Activated T-cell treated with anti-CD3 and anti-CD28 coated beads, Interleukin-2, amount 50 U/mL, for 72 hours (primary cell): ENCODE measurements at regions not wholly inside any gene's neighbourhood (a gene's known extent, or its start where the extent isn't known, plus 50 kb on each side); places are given as distances from the start of the nearest gene placed in this dataset.
A peak's percentile ranks its signal among the peaks of the same experiment; 100 is the strongest.

Experiments
- ATAC-seq, 2 donors: fragments of 150-1000 bp; cut with Tn5 transposase; replicated peaks in 1 of 2; 2 replicates each; pipeline ENCODE4 v1.10.0; 2021; ENCODE audit warnings: moderate library complexity in 2 of 2, mild to moderate bottlenecking in 1 of 2
- DNase-seq, 2 donors: peaks; one replicate each; pipeline ENCODE4 v3.0.0; 2021 to 2022; ENCODE audit warnings: mixed read lengths in 1 of 2
- H3K27ac Mint-ChIP-seq: one replicate; pipeline ENCODE4 v1.8.0; 2022; ENCODE audit warnings: mild to moderate bottlenecking, moderate library complexity, mixed read lengths
- H3K27me3 Mint-ChIP-seq: one replicate; pipeline ENCODE4 v1.8.0; 2022; ENCODE audit warnings: low read depth, mixed read lengths
- H3K36me3 Mint-ChIP-seq, 2 donors: one replicate each; pipeline ENCODE4 v1.8.0; 2022; ENCODE audit warnings: mixed read lengths in 2 of 2, mild to moderate bottlenecking in 1 of 2; ENCODE audit not compliant: insufficient read depth in 2 of 2
- H3K4me1 Mint-ChIP-seq: one replicate; pipeline ENCODE4 v1.8.0; 2022; ENCODE audit warnings: low read depth, mixed read lengths
- H3K4me3 Mint-ChIP-seq, 2 donors: one replicate each; pipeline ENCODE4 v1.8.0; 2022; ENCODE audit warnings: mild to moderate bottlenecking in 2 of 2, mixed read lengths in 2 of 2, moderate library complexity in 2 of 2
- H3K9me3 Mint-ChIP-seq, 2 donors: one replicate each; pipeline ENCODE4 v1.8.0; 2022; ENCODE audit warnings: mixed read lengths in 2 of 2

DNA sequence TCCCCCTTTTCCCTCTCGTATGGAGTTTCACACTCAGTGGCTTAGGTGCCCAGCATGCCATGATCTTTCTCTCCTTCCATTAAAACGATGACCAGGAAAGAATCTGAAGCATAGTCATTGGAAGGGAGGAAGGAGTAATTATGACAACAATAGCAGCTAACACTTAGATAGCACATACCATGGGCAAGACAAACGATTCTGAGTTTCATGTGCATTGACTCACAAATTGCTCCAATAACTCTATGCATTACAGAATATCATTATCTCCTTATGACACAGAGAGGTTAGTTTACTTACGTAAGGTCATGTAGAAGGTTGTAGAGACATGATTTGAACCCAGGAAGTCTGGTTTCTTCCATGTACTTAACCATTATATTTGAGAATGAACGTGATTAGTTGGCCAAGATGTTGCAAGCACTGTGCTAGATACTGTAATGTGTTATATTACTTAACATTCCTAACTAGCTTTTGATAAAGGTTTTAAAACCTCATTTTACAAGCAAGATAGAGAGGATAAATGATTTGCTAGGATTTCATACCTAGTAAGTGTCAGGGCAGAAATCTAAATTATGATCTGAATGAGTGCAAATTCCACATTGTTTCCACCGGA, 162.4 kb downstream of the CAND1 start:
- ATAC-seq (no peak), DNase-seq (no peak)
- Mint-ChIP-seq H3K27me3 (peaks cover 1% of the 10 kb centered on the region), H3K36me3 (no peaks in the 10 kb centered on the region), H3K4me3 (no peak overlapping the region), H3K27ac (no peak overlapping the region), H3K9me3 (no peaks in the 10 kb centered on the region), H3K4me1 (no peaks in the 10 kb centered on the region)

DNA sequence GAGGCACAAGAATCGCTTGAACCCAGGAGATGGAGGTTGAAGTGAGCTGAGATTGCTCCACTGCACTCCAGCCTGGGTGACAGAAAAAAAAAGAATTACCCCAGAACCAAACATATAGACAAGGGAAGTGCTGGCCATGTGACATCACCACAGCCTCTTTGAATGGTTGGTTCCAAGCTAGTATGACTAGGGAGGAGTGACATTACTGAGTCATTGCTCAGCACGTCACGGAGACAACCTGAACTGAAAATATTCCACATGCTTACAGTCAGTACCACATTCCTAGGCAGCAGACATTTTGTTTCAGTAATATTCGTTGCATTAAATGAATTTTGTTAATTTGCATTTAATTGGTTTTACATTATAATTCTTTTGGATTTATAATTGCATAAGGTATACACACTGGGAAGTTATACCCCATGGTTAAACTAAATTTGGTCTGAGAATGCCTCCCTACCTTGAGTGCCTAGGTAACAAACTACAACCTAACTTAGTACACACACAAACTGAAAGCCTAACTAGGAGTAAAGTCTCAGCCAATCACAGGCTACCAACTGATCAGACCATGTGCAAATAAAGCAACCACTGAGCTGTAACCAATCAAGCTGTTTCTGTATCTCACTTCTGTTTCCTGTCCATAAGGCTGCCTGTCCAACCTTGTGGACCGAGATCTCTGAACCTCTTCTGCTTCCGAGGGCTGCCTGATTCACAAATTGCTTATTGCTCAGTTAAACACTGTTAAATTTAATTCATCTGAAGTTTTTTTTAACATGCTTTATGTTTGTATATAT, 164.4 kb downstream of the CAND1 start:
- no peak for ATAC-seq
- peaks cover 6% of the 10 kb centered on the region for H3K27me3 Mint-ChIP-seq
- DNase-seq, result no peak
- H3K9me3 Mint-ChIP-seq, result peaks cover 0 to 2% of the 10 kb centered on the region in 2 donors
- no peak overlapping the region for H3K27ac Mint-ChIP-seq
- no peak overlapping the region for H3K4me3 Mint-ChIP-seq
- peaks cover 9% of the 10 kb centered on the region for H3K4me1 Mint-ChIP-seq
- H3K36me3 Mint-ChIP-seq, result no peaks in the 10 kb centered on the region

DNA sequence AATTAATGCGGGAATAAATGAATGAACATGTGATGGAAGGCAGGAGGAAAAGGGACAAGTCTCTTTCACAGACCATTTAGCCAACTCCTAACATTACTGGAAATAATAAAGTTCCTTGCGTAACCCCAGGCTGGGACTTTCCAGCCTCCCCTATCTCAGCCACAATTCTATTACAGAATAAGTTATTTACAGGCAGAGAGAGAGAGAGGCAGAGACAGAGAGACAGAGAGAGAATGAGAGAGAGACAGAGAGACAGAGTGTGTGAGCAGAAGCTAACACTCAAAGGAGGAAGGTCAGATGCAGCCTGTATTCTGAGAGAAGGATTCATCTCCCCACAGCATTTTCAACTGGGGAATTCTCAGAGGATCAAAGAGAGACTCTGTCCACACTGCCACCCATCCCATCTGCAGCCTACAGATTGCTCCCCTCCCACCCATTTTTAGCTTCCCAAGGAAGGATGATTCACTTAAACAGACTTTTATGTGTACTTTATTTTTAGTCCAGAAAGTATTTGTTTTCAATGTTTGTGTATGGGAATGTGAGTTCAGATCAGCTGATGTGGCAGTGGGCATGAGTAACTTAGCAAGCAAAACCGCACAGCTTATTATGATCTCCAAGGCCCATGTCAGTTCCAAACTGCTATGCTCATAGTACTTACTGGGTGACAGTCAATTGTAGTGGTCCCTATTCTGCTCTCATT, 165.7 kb downstream of the CAND1 start:
- peaks cover 9% of the 10 kb centered on the region for H3K4me1 Mint-ChIP-seq
- H3K27ac Mint-ChIP-seq, result no peak overlapping the region
- H3K36me3 Mint-ChIP-seq, result peaks cover 1 to 3% of the 10 kb centered on the region in 2 donors
- DNase-seq, result no peak
- H3K9me3 Mint-ChIP-seq, result peaks cover 0 to 3% of the 10 kb centered on the region in 2 donors
- H3K4me3 Mint-ChIP-seq, result no peak overlapping the region
- no peak for ATAC-seq
- peaks cover 6% of the 10 kb centered on the region for H3K27me3 Mint-ChIP-seq

DNA sequence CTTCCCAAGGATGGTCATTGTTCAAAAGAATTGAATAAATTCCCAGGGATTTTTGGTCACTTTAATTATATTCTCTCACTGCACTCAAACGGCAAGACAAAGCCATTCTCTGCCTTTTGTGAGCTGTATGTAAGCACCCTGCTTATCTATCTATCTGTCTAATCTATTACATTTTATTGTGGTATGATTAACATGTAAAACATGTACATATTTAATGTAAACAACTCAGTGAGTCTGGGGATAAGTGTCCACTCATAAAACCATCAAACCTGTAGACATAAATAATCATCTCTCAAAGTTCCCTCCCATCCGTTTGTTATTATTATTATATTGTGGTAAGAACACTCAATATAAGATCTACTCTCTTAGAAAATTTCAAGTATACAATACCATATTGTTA, 167.1 kb downstream of the CAND1 start:
- H3K27me3 Mint-ChIP-seq, result peaks cover 8% of the 10 kb centered on the region
- DNase-seq, result no peak
- H3K27ac Mint-ChIP-seq, result no peak overlapping the region
- H3K9me3 Mint-ChIP-seq, result peaks cover 0 to 3% of the 10 kb centered on the region in 2 donors
- peaks cover 1 to 3% of the 10 kb centered on the region in 2 donors for H3K36me3 Mint-ChIP-seq
- H3K4me3 Mint-ChIP-seq, result no peak overlapping the region
- peaks cover 11% of the 10 kb centered on the region for H3K4me1 Mint-ChIP-seq
- no peak for ATAC-seq

DNA sequence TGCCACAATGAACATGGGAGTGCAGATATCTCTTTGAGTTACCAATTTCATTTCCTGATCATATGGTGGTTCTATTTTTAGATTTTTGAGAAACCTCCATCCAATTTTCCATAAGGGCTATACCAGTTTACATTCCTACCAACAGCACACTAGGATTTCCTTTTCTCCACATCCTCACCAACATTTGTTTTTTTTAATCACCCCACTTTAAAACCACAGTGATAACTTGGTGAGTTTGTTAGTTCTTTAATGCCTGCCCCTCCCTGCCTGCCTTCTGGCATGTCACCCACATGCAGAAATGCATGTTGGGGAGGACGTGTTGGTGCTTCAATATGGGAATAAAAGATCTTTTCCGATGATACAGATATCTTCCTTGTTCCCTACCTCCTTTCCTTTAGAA, 167.9 kb downstream of the CAND1 start:
- peaks cover 14% of the 10 kb centered on the region for H3K27me3 Mint-ChIP-seq
- H3K4me1 Mint-ChIP-seq, result peaks cover 18% of the 10 kb centered on the region
- no peak overlapping the region for H3K4me3 Mint-ChIP-seq
- H3K9me3 Mint-ChIP-seq, result peaks cover 0 to 3% of the 10 kb centered on the region in 2 donors
- no peak overlapping the region for H3K27ac Mint-ChIP-seq
- DNase-seq (no peak), ATAC-seq (no peak)
- peaks cover 1 to 3% of the 10 kb centered on the region in 2 donors for H3K36me3 Mint-ChIP-seq

DNA sequence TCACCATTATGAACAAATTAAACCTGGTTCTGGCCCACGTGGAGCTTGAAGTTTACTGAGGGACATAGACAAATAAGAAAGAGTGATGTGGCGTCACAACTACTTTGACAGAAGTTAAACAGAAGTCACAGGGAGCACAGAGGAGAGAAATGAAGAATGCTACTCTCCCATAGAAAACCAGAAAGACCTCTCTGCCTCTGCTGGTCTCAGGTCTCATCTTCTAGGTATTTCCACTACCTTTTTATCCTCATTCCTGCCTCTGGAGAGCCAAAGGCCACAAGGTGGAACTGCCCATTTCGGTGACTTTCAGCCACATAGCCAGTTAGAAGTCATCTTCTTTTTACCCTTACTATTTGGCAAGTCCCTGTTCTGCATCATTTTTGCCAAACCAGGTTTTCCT, 170.5 kb downstream of the CAND1 start:
- Mint-ChIP-seq H3K36me3 (peaks cover 1 to 3% of the 10 kb centered on the region in 2 donors), H3K4me3 (no peak overlapping the region), H3K9me3 (peaks cover 0 to 3% of the 10 kb centered on the region in 2 donors), H3K4me1 (peaks cover 18% of the 10 kb centered on the region), H3K27me3 (peaks cover 20% of the 10 kb centered on the region), H3K27ac (no peak overlapping the region)
- DNase-seq, result no peak
- ATAC-seq, result no peak

DNA sequence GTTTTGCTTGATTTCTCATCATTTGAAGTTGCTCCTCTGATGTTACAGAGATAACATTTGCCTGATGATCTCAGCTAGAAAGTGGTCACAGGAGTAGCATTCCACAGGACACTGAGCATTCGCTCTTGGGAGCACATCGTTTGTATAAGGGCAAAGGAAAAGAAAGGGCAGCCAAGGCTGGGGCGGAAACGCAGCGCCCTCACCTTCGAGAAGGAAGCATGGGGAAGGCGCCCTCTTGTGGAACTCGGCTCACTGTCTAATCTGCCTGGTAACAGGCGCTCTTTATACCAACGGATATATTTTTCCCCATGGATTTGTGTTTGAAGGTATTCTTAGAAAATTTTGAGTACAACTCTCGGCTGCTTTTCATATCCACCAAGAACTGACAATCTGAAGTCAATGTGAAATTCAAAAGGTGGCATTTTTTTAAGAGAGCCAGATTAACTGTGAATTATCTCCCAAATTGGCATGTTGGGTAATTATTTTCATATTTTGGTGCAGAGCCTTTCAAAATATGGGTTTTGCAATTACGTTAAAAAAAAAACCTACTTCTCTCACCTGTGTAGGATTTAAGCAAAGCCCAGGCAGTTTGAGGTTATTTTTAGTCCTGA, 172.7 kb downstream of the CAND1 start:
- peak overlapping the region; percentile 23 to 40 for H3K4me3 Mint-ChIP-seq
- peaks cover 1 to 3% of the 10 kb centered on the region in 2 donors for H3K36me3 Mint-ChIP-seq
- DNase-seq (peak; percentile 78), ATAC-seq (peak; percentile 81 to 93)
- no peak overlapping the region for H3K27ac Mint-ChIP-seq
- peaks cover 28% of the 10 kb centered on the region for H3K4me1 Mint-ChIP-seq
- peaks cover 0 to 3% of the 10 kb centered on the region in 2 donors for H3K9me3 Mint-ChIP-seq
- H3K27me3 Mint-ChIP-seq, result peaks cover 26% of the 10 kb centered on the region

DNA sequence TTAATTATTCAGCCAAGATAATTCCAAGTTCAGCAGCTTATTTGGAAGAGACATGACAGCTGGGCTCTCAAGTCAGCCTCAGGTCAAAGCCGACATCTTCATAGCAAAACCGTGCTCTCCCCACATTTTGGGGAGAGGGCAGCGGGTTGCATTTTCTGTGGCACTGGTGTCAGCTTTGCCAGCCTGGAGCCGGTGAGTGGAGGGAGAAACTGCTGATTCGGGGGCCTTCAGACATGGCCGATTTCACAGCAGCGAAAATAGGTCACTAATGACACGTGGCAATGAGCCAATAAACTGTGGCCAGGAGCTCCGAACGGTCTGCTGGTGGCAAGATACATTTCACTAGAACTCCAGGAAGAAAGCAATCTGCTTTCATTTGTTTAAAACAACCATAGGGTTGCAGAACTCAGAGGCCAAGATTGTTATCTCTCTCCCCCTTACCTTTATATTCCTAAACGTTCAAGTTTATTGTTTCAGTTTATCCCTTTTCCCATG, 173.2 kb downstream of the CAND1 start:
- H3K9me3 Mint-ChIP-seq, result peaks cover 0 to 3% of the 10 kb centered on the region in 2 donors
- DNase-seq (no peak), ATAC-seq (no peak)
- no peak overlapping the region for H3K27ac Mint-ChIP-seq
- H3K36me3 Mint-ChIP-seq, result peaks cover 1 to 3% of the 10 kb centered on the region in 2 donors
- H3K4me1 Mint-ChIP-seq, result peaks cover 29% of the 10 kb centered on the region
- no peak overlapping the region for H3K4me3 Mint-ChIP-seq
- H3K27me3 Mint-ChIP-seq, result peaks cover 29% of the 10 kb centered on the region

DNA sequence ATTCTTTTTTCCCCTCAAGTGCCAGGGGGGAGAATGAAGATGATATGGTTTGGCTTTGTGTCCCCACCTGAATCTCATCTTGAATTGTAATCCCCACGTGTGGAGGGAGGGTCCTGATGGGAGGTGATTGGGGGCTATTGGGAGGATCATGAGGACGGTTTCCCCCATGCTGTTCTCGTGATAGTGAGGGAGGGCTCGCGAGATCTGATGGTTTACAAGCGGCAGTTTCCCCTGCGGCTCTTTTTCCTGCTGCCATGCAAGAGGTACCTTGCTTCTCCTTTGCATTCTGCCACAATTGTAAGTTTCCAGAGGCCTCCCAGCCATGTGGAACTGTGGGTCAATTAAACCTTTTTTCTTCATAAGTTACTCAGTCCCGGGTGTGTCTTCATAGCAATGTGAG, 173.7 kb downstream of the CAND1 start:
- Mint-ChIP-seq H3K36me3 (peaks cover 1 to 3% of the 10 kb centered on the region in 2 donors), H3K27me3 (peaks cover 33% of the 10 kb centered on the region), H3K4me1 (peaks cover 30% of the 10 kb centered on the region), H3K27ac (no peak overlapping the region), H3K4me3 (no peak overlapping the region), H3K9me3 (peaks cover 0 to 2% of the 10 kb centered on the region in 2 donors)
- DNase-seq (no peak), ATAC-seq (no peak)

DNA sequence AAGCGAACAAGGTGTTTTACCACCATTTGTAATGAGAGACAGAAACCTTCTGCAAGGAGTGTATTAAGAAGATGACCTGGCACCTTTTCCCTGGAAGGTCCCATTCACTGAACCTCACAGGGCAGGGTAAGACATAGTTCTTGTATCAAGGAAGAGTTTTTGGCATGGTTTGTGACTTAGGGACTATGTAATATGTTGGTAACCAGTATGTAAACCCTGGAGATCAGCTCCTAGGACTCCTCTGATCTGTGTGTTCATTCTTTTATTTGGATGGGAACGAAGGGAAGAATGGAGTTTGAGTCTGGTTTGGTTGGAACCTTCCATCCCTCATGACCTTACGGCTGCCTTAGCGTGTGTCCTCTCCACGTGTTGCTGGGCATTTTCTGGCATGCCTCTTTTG, 175.4 kb downstream of the CAND1 start:
- DNase-seq, result no peak
- peaks cover 41% of the 10 kb centered on the region for H3K27me3 Mint-ChIP-seq
- no peak overlapping the region for H3K27ac Mint-ChIP-seq
- no peak for ATAC-seq
- H3K36me3 Mint-ChIP-seq, result peaks cover 0 to 3% of the 10 kb centered on the region in 2 donors
- H3K4me3 Mint-ChIP-seq, result no peak overlapping the region
- no peaks in the 10 kb centered on the region for H3K9me3 Mint-ChIP-seq
- peaks cover 41% of the 10 kb centered on the region for H3K4me1 Mint-ChIP-seq

DNA sequence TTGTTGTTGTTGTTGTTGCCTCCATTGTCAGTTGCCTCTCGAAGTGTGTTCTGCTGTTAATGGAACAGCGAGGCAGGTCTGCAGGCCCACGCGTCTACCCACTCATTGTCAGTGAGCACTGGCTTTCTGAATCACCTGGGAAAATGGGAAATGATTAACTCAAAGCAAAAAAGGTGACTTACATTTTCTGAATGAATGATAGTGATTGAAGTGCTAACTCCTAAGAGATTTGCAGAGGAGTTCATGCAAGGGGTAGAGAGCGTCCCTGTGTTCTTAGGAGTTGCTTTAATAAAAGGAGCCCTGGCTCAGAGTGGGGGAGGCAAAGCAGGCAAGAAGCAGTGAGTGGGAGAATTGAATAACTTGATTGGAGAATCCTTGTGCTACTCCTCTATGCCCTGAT, 177.6 kb downstream of the CAND1 start:
- Mint-ChIP-seq H3K36me3 (peaks cover 0 to 11% of the 10 kb centered on the region in 2 donors), H3K4me1 (peaks cover 52% of the 10 kb centered on the region), H3K9me3 (no peaks in the 10 kb centered on the region), H3K27ac (no peak overlapping the region), H3K27me3 (peaks cover 42% of the 10 kb centered on the region), H3K4me3 (no peak overlapping the region)
- ATAC-seq (no peak), DNase-seq (no peak)

DNA sequence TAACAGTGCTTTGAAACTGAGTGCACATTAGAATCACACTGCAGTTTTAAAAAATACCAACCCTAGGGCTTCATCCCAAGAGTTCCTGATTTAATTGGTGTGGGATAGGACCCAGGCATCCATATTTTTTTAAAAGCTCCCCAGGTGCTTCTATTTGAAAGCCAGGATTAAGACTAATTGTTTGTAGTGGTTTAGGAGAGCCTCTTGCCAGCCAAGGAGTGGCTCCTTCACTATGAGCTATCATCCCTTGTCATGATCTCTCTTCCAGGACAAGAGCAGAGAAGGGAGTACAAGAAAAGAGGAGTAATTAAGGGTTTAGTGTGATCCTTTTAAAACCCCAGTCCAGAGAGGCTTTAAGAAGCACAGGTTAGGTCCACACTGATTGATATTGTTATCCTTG, 178.0 kb downstream of the CAND1 start:
- H3K4me1 Mint-ChIP-seq, result peaks cover 55% of the 10 kb centered on the region
- no peak for DNase-seq
- ATAC-seq, result no peak
- H3K27ac Mint-ChIP-seq, result no peak overlapping the region
- no peak overlapping the region for H3K4me3 Mint-ChIP-seq
- H3K27me3 Mint-ChIP-seq, result peaks cover 41% of the 10 kb centered on the region
- peaks cover under 1 to 11% of the 10 kb centered on the region in 2 donors for H3K36me3 Mint-ChIP-seq
- no peaks in the 10 kb centered on the region for H3K9me3 Mint-ChIP-seq
